SKM-1 treated with dmso at 0.1 percent for 144 hours (cell line): ENCODE measurements at regions not wholly inside any gene's neighbourhood (a gene's known extent, or its start where the extent isn't known, plus 50 kb on each side); places are given as distances from the start of the nearest gene placed in this dataset.

ENCODE experiments used
- DNase-seq: peaks from one replicate; lab custom pipeline; 2025; ENCODE audit not compliant: unreplicated experiment; lab: John Stamatoyannopoulos, UW

GRCh38 chr3:102223132-102223531, 211.7 kb upstream of the ZPLD1 start:
- peak; percentile 35 for DNase-seq

- DNase-seq, result no peak
These were observed 210.6 kb upstream of the ZPLD1 start for GRCh38 chr3:102224171-102224570.

DNA sequence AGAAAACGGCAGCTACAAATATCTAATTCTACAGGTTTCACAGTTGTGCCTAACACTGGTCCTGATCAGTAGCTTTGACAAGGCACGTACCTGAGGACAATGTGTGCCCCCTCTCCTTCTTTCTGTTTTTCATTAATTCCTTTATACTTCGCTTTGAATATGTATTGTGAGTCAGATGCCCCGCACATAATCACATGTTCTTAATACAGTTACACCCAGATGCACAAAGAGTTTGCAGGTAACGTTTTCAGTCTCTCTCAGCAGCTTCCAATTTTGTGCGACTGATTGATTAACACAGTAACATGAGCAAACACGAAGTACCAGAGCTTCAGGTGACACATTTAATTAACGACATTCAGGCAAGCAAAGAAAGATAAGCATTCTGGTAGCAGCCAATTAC, 209.8 kb upstream of the ZPLD1 start:
- DNase-seq, result no peak

DNA sequence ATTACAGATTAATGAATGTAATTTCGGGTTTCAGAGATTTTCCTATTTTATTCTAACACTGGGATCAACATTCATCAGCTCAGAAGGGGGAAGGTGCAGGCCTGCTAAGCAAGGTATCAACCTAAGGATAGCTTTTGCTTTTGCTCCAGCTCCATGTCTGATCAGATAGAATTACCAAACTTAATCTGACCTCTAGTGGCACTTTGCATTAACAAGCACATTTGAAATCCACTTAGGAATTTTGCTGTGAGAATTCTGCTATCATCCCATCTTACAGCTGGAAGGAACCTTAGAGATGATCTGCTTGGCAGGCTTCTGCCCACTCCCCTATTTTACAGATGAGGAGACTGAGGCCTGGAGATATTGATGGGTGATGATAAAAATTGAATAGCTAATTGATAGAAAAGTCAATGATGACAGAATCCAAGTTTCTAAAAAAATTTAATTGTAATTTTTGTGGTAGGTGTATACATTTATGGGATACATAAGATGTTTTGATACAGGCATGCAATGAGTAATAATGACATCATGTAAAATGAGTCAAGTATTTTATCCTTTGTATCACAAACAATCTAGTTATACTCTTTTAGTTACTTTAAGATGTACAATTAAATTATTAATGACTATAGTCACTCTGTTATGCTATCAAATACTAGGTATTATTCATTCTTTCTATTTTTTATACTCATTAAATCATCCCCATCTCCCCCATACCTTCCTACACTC, 209.2 kb upstream of the ZPLD1 start:
- DNase-seq, result peak; percentile 20

GRCh38 chr3:102226463-102226862, 208.4 kb upstream of the ZPLD1 start:
- no peak for DNase-seq

DNA sequence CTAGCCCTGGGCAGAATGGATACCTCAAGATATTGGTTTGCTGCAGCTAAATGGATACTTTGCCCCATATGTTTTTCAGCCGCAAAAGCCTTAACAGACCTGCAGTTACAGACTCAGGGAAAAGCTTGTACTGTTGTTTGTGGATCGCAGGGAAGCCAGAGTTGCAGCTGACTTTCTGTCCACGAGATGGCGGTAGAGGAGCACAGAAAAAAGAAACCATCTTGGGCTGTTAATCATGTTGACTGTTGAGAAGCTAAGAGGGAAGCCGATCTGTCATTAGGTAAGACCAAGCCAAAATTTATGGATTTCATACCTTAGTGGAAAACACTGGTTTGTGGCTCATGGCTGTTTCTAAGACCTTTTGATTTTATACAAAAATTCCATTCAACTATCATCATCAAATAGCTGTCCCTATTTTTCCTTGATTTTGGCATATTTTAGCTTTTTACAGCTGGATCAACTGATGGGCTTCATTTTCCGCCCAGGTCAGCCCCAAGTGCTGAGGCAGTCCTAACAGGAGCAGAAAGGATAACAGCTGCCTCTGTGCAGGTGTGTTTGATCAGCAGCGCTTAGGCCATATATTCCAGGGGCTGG, 205.7 kb upstream of the ZPLD1 start:
- peak; percentile 78 for DNase-seq

DNA sequence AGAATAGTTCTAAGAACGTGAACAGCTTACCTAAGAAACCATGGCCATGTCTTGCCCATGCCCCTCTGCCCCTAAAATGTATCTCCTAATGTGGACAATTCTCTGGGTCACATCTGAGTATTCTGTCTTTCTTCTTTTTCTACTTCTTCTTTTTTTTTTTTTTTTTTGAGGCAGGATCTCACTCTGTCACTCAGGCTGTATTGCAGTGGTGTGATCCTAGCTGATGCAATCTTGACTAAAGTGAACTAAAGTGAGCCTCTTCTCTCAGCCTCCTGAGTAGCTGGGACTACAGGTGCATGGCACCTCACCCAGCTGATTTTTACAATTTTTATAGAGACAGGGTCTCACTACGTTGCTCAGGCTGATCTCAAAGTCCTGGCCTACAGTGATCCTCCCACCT, 204.8 kb upstream of the ZPLD1 start:
- peak; percentile 34 for DNase-seq

- no peak for DNase-seq
These were observed 200.9 kb upstream of the ZPLD1 start for GRCh38 chr3:102233881-102234280.

- DNase-seq, result no peak
These were observed 199.1 kb upstream of the ZPLD1 start for GRCh38 chr3:102235679-102236078.

DNA sequence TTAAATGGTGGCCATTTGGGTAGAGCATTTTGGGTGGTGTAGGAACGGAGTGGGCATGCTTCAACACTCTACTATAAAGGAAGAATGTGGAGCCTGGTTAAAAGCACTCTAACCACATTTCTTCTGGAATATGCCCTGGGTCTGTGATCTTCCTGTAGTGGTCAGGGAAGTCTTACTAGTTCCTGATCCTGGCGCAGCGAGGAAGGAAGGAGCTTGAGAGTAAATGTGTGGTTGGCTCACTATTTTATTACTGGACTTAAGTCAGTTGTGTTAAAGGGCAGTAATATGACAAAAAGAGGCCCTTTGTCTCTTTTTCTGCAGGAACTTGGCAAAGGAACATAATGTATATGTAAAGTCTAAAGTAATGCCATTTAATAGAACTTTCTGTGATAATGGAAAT, 197.6 kb upstream of the ZPLD1 start:
- DNase-seq, result no peak

DNA sequence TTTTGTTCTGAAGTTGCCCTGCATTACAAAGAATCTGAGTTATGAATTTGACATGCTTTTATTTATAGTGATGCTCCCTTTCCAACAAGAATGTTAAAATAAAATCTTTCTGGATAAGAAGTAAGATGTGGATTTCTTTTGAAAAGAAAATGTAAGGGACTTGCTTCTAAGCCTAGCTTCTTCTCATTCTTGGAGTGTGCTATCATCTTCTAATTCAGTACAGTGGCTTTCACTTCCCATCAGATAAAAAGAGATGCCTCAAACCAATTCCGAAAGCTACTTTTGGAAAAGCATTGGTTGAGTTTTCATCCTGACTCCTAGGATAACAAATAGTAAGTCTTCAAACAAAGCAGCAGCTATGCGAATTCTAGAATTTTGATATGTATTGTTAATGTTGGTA, 197.0 kb upstream of the ZPLD1 start:
- DNase-seq, result no peak

- DNase-seq, result no peak
These were observed 196.5 kb upstream of the ZPLD1 start for GRCh38 chr3:102238362-102238761.

GRCh38 chr3:102240720-102241119, 194.1 kb upstream of the ZPLD1 start:
- no peak for DNase-seq

DNA sequence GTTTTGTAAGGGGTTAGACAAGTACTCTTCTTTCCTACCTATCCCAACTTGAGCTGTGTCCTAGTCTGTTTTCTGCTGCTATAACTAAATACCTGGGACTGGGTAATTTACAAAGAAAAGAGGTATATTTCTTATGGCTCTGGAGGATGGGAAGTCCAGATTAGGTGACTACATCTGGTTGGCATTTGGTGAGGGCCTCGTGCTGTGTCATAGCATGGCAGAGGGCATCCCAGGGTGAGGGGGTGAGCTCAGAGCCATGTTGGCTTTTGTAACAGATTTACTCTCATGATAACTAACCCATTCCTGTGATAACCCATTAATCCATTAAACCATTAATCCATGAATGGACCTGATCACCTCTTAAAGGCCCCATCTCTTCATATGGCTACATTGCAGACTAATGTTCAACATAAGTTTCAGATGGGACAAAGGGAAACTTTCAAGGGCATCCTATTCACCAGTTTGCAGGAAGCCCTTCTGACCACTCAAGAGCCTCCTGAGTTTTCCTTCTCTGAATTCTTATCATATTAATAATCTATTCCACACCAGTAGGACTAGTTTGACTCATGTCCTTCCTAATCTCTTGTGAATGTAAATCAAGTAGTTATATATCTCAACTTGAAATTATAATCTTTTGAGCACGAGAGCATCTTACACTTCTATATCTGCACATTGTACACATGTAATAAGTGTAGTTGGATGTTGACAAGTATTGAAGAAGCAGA, 185.7 kb upstream of the ZPLD1 start:
- no peak for DNase-seq

- no peak for DNase-seq
These were observed 179.1 kb upstream of the ZPLD1 start for GRCh38 chr3:102255736-102256135.

DNA sequence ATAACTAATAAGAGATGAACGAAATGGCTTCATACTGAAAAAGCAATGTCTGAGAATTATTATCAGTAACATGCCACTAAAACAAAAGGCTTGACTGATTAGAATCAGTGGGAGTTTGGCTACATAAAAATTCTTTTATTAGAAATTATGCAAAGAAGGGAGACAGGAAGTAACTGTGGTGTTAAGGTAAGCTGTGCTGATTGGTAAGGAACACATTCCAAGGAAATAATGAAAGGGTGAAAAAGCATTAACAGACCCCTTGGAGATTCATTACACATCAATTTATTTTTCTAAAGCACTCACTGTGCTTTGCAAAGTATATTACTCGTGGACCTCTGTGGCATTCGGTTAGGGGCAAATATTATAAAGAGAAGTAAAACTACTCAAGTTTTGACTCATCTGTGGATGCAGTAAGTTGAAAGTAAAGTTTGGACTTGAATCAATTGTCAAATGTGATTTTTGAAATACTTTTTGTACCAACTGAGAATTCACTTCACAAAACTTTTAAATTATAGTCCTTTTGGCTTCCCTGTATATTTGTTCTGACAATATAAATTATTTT, 176.1 kb upstream of the ZPLD1 start:
- no peak for DNase-seq

DNA sequence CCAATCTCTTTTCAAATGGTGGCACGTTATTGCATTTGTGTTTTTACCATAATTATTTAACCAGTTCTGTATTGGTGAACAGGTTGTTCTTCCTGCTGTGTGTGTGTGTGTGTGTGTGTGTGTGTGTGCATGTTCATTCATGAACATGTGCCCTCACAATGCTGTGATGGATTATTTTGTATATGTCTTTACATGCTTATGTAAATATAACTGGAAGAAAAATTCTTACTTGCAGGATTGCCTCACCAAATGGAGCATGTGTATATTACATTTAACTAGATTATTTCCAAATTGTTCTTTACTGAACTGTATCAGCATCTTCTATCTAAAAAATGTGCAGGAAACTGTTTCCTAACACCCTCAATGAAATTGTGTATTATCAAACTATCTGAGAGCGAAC, 175.2 kb upstream of the ZPLD1 start:
- no peak for DNase-seq

DNA sequence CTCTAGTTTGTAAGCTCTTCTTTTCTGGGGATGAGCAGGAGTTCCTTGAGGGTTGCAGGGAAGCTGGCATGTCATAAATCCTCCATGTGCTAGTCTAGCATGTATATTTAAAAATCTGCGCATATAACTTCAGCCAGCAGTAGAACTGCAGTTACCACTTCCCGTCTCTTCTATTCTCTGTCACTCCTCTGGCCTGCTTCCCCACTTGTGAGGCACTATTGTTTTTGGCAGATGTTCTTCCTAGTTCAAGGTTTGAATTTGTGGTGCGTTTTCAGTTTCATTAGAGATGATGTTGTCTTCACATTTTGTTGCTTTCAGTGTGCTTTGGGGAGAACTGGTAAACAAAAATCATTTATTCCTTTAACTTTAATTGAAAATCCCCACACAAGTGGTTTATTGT, 169.1 kb upstream of the ZPLD1 start:
- no peak for DNase-seq

DNA sequence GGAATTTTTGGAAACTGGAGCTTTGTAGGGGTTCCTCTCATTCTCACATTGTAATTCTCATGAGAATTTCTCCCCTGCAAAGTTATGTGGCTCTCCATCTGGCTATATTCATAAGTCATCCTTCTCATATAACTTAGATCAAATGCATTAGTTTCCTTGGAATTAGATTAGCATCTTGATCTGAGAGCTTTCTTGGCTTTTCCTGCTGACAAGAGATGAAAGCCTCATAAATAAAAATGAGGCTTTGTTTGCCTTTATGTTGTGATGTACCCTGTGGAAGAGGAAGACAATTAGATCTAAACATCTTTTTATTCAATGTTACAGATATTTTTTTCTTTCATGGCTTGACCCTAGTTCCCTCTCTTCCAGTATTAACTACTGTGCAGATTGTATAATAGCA, 165.4 kb upstream of the ZPLD1 start:
- DNase-seq, result no peak

GRCh38 chr3:102290241-102290640, 144.6 kb upstream of the ZPLD1 start:
- no peak for DNase-seq

GRCh38 chr3:102295756-102296155, 139.1 kb upstream of the ZPLD1 start:
- DNase-seq, result no peak

GRCh38 chr3:102297072-102297658, 137.7 kb upstream of the ZPLD1 start:
- no peak for DNase-seq
